Hepatocyte (in vitro differentiated cells): ENCODE measurements at regions not wholly inside any gene's neighbourhood (a gene's known extent, or its start where the extent isn't known, plus 50 kb on each side); places are given as distances from the start of the nearest gene placed in this dataset.

Experiments used
- EZH2 ChIP-seq: fragments of 200-600 bp; sonication (generic); IDR thresholded peaks from 2 replicates; pipeline ENCODE4 v1.6.1; 2016; ENCODE audit warnings: antibody characterized with exemption, mild to moderate bottlenecking, borderline replicate concordance
- EZH2phosphoT487 ChIP-seq: fragments of 200-600 bp; sonication (generic); IDR thresholded peaks from one replicate; pipeline ENCODE4 v1.6.1; 2018; ENCODE audit warnings: antibody characterized with exemption, mild to moderate bottlenecking, low read depth, moderate library complexity; ENCODE audit not compliant: unreplicated experiment, severe bottlenecking
- TF ChIP-seq, protein P1 (sequence below): fragments of 200-600 bp; sonication (generic); IDR thresholded peaks from 2 replicates; pipeline ENCODE4 v1.5.1; 2016; ENCODE audit warnings: antibody characterized with exemption, mild to moderate bottlenecking; ENCODE audit not compliant: poor library complexity

DNA sequence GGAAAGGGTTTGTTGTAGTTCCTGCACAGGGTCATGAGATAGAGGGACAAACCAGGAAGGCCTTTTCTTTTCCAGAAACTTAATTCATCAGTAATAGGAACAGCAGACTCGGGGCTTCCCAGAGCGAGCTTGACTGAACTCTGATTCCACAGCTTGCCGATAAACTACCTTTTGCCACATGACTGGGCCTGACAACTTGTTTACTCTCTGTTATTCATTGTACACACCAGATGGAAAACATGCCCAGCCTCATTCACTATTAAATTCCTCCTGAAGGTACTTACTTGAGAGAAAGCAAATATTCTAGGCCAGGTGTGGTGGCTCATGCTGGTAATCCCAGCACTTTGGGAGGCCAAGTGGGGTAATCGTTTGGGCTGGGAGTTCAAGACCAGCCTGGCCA lies 77.1 kb upstream of the FGFR2 start:
- TF ChIP-seq, protein P1, sequence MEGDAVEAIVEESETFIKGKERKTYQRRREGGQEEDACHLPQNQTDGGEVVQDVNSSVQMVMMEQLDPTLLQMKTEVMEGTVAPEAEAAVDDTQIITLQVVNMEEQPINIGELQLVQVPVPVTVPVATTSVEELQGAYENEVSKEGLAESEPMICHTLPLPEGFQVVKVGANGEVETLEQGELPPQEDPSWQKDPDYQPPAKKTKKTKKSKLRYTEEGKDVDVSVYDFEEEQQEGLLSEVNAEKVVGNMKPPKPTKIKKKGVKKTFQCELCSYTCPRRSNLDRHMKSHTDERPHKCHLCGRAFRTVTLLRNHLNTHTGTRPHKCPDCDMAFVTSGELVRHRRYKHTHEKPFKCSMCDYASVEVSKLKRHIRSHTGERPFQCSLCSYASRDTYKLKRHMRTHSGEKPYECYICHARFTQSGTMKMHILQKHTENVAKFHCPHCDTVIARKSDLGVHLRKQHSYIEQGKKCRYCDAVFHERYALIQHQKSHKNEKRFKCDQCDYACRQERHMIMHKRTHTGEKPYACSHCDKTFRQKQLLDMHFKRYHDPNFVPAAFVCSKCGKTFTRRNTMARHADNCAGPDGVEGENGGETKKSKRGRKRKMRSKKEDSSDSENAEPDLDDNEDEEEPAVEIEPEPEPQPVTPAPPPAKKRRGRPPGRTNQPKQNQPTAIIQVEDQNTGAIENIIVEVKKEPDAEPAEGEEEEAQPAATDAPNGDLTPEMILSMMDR: no peak
- no peak for TF ChIP-seq EZH2
- no peak for TF ChIP-seq EZH2phosphoT487
